ENCODE measurements at regions not wholly inside any gene's neighbourhood (a gene's known extent, or its start where the extent isn't known, plus 50 kb on each side); places are given as distances from the start of the nearest gene placed in this dataset.
A peak's percentile ranks its signal among the peaks of the same experiment; 100 is the strongest.

GRCh38 chr3:150094150-150094933 lies 123.6 kb upstream of the PFN2 start:
- Histone ChIP-seq H2BK20ac (ENCODE audit: low read depth, low read length) (no peak overlapping the region; the same call in 1 of the 2 replicates), H4K8ac (ENCODE audit: low read depth in 2 of 2, low read length in 2 of 2) (peak overlapping the region in 1 of 2 experiments; percentile 33; a peak in 1 of 4 replicates), H3K4ac (ENCODE audit: low read depth, low read length) (peak overlapping the region; percentile 34), H4K20me1 (ENCODE audit: insufficient read depth, low read length) (no peaks in the 10 kb centered on the region), H2BK5ac (ENCODE audit: low read depth, low read length, poor library complexity, severe bottlenecking) (no peak overlapping the region), H3K4me1 (ENCODE audit: control insufficient read depth, insufficient read depth, low read length) (peaks cover 21% of the 10 kb centered on the region), H2AK9ac (replicated peaks; ENCODE audit: low read depth, low read length, poor library complexity) (no peak overlapping the region), H4K5ac (ENCODE audit: low read depth, low read length) (no peak overlapping the region), H4K91ac (ENCODE audit: insufficient read depth, low read depth, low read length) (no peak overlapping the region), H3K79me1 (ENCODE audit: low read depth in 1 of 2, low read length in 2 of 2) (no peaks in the 10 kb centered on the region), H3K9me3 (ENCODE audit: control insufficient read depth, insufficient read depth, low read length) (no peaks in the 10 kb centered on the region), H2BK15ac (ENCODE audit: low read depth, low read length) (no peak overlapping the region), H3K36me3 (ENCODE audit: control insufficient read depth, insufficient read depth, low read length) (no peaks in the 10 kb centered on the region), H3K14ac (replicated peaks; ENCODE audit: low read depth, low read length) (0 out of 2 replicates have a peak overlapping the region, but pooled peaks have one; percentile 6), H3K23ac (ENCODE audit: low read depth, low read length) (no peak overlapping the region), H3K9ac (ENCODE audit: low read depth, low read length) (no peak overlapping the region), H2AK5ac (ENCODE audit: low read depth, low read length) (peak overlapping the region; percentile 44), H3K27me3 (ENCODE audit: control insufficient read depth, insufficient read depth, low read length) (no peaks in the 10 kb centered on the region), H2AFZ (replicated peaks; ENCODE audit: low read length, poor library complexity) (no peak overlapping the region), H3K18ac (ENCODE audit: low read depth, low read length) (peak overlapping the region; percentile 20; the same call in 1 of the 2 replicates), H3K56ac (ENCODE audit: extremely low read depth, insufficient read depth, low read length) (no peak overlapping the region), H3K4me2 (ENCODE audit: low read depth, low read length) (no peak overlapping the region), H3K27ac (ENCODE audit: insufficient read depth, low read length) (no peak overlapping the region), H3K4me3 (ENCODE audit: insufficient read depth, low read depth, low read length) (no peak overlapping the region), H2BK120ac (ENCODE audit: low read depth, low read length) (peak overlapping the region; percentile 24; the same call in 1 of the 2 replicates), H3K9me1 (ENCODE audit: insufficient read depth, low read length) (peaks cover 3% of the 10 kb centered on the region; the same call in 1 of the 2 replicates)
- 55% methylated on average over 2 of the region's 7 CpGs; no CpG with 5 or more reads in 1 of the 2 experiments for WGBS, 2 experiments (ENCODE audit: extremely low coverage in 2 of 2, insufficient read length in 1 of 2)
- ChIA-PET CTCF (no interaction called here), POLR2A (ENCODE audit: unreplicated experiment) (no interaction called here)
- in situ Hi-C loops (cut with MboI; ENCODE audit: low sequenced_read_pairs), result no loop called here
- ATAC-seq (ENCODE audit: low read depth), result no peak; the same call in 1 of the 2 replicates
- dilution Hi-C loops (cut with HindIII; ENCODE audit: low sequenced_read_pairs, unreplicated experiment), result no loop called here
- TF ChIP-seq ELK1 (IDR thresholded peaks at IDR 0.05; ENCODE audit: borderline replicate concordance, low read depth, low read length) (no peak), FOS (IDR thresholded peaks at IDR 0.05; ENCODE audit: low read depth, low read length) (no peak), CEBPB (IDR thresholded peaks at IDR 0.05; ENCODE audit: low read depth, low read length) (peak; percentile 88), CTCF (conservative IDR thresholded peaks at IDR 0.05; ENCODE audit: low read depth, low read length) (no peak)
- DNase-seq, result peak; percentile 71
- no TSS peak for BruUV-seq (replicated peaks)
- intact Hi-C loops (cut with micrococcal nuclease), result no loop called here

All from IMR-90 (cell line).